ENCODE measurements at regions not wholly inside any gene's neighbourhood (a gene's known extent, or its start where the extent isn't known, plus 50 kb on each side); places are given as distances from the start of the nearest gene placed in this dataset.

- no peak for TF ChIP-seq POLR2AphosphoS5 (IDR thresholded peaks at IDR 0.05; ENCODE audit: insufficient read depth, low read depth, low read length)
- no peak for TF ChIP-seq POLR2A (IDR thresholded peaks at IDR 0.05; ENCODE audit: low read depth, low read length)
Observed at GRCh38 chr12:77439749-77440148, 374.4 kb upstream of the E2F7 start.

Data from endothelial cell of umbilical vein (primary cell).